ENCODE measurements at regions not wholly inside any gene's neighbourhood (a gene's known extent, or its start where the extent isn't known, plus 50 kb on each side); places are given as distances from the start of the nearest gene placed in this dataset.

DNA sequence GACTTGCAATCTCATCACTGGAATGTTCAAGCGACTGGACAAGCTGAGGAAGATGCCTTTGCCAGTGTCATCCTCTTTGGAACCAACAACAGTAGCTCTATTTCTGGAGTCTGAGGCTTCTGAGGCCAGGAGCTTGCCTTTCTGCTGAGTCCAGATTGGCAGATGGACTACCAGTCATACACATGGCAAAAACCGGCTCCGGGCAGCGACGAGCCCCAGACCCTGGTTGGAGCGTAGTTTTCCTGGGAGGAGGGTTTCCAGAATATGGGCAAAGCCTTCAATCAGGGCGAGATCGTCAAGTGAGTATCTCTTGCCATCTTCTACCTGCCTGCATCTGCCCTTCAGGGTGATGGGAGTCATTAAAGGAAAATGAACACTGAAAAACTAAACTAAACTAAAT is 807.9 kb downstream of the C4orf33 start:
- Histone ChIP-seq H3K36me3 (replicated peaks in 1 of 2; ENCODE audit: control insufficient read depth in 2 of 2, insufficient read depth in 2 of 2, low read length in 2 of 2) (no peaks in the 10 kb centered on the region), H2BK5ac (ENCODE audit: low read length) (no peak overlapping the region), H3K27ac (replicated peaks; ENCODE audit: low read length) (no peak overlapping the region), H3K9me3 (replicated peaks in 1 of 2; ENCODE audit: control insufficient read depth in 2 of 2, insufficient read depth in 1 of 2, low read depth in 1 of 2, low read length in 2 of 2) (peaks cover 0 to 2% of the 10 kb centered on the region in 2 donors), H3K27me3 (ENCODE audit: control insufficient read depth in 3 of 3, insufficient read depth in 3 of 3, low read depth in 1 of 3, low read length in 3 of 3) (peaks cover 0 to 3% (median 0%) of the 10 kb centered on the region in 3 experiments), H3K18ac (ENCODE audit: low read length) (no peak overlapping the region), H4K91ac (ENCODE audit: low read depth, low read length, poor library complexity) (no peak overlapping the region), H2BK120ac (ENCODE audit: low read depth, low read length) (no peak overlapping the region), H2AK5ac (ENCODE audit: low read depth, low read length) (no peak overlapping the region), H2BK12ac (ENCODE audit: low read length) (no peak overlapping the region), H3K14ac (ENCODE audit: low read length) (no peak overlapping the region), H3K4me2 (ENCODE audit: insufficient read depth, low read length, poor library complexity, severe bottlenecking) (no peak overlapping the region), H3K4ac (ENCODE audit: low read length) (no peak overlapping the region), H3K79me1 (ENCODE audit: low read depth, low read length) (no peaks in the 10 kb centered on the region), H3K23ac (ENCODE audit: low read depth, low read length, poor library complexity) (no peak overlapping the region), H3K4me1 (ENCODE audit: control insufficient read depth in 2 of 2, insufficient read depth in 1 of 2, low read depth in 1 of 2, low read length in 2 of 2) (no peaks in the 10 kb centered on the region), H3K4me3 (ENCODE audit: low read length in 2 of 2) (no peak overlapping the region), H4K8ac (ENCODE audit: low read depth, low read length) (no peak overlapping the region), H2AFZ (ENCODE audit: low read length) (no peak overlapping the region), H3K9ac (ENCODE audit: low read depth, low read length, poor library complexity) (no peak overlapping the region), H2BK15ac (ENCODE audit: low read length) (no peak overlapping the region)
- DNase-seq (ENCODE audit: low spot score): no peak
- no CpG with 5 or more reads among the region's 8 CpGs for WGBS, 2 donors (ENCODE audit: extremely low coverage in 2 of 2, insufficient read length in 2 of 2, insufficient replicate concordance in 1 of 2)

DNA sequence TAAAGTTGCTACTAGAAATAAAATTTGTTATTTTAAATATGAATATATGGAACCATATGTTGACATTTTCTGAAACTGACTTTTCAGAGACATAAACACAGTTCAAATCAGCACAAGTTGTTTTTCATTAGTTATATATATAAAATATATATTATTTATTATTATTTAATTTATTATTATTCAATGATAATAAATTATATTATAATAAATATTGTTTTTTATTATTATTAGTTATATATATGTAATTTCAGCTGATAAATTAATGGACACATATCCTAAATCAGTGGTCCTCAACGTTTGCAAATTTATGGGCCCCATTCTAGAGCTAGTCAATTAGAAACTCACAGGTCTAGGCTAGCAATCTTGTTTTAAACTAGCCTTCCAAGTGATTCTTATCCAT is 809.3 kb downstream of the C4orf33 start:
- no peak overlapping the region for H4K8ac ChIP-seq (ENCODE audit: low read depth, low read length)
- no peak overlapping the region for H4K91ac ChIP-seq (ENCODE audit: low read depth, low read length, poor library complexity)
- H2BK120ac ChIP-seq (ENCODE audit: low read depth, low read length): no peak overlapping the region
- no peak overlapping the region for H2AK5ac ChIP-seq (ENCODE audit: low read depth, low read length)
- H2BK15ac ChIP-seq (ENCODE audit: low read length): no peak overlapping the region
- no peak for DNase-seq (ENCODE audit: low spot score)
- no CpG with 5 or more reads among the region's 1 CpG for WGBS, 2 donors (ENCODE audit: extremely low coverage in 2 of 2, insufficient read length in 2 of 2, insufficient replicate concordance in 1 of 2)
- H3K14ac ChIP-seq (ENCODE audit: low read length): no peak overlapping the region
- H3K18ac ChIP-seq (ENCODE audit: low read length): no peak overlapping the region
- no peak overlapping the region for H2BK12ac ChIP-seq (ENCODE audit: low read length)
- H2BK5ac ChIP-seq (ENCODE audit: low read length): no peak overlapping the region
- H3K79me1 ChIP-seq (ENCODE audit: low read depth, low read length): no peaks in the 10 kb centered on the region
- no peak overlapping the region for H3K9ac ChIP-seq (ENCODE audit: low read depth, low read length, poor library complexity)
- H3K4me3 ChIP-seq (ENCODE audit: low read length in 2 of 2): no peak overlapping the region
- H3K27me3 ChIP-seq (ENCODE audit: control insufficient read depth in 3 of 3, insufficient read depth in 3 of 3, low read depth in 1 of 3, low read length in 3 of 3): peaks cover 0 to 3% (median 0%) of the 10 kb centered on the region in 3 experiments
- H3K27ac ChIP-seq (replicated peaks; ENCODE audit: low read length): no peak overlapping the region
- no peak overlapping the region for H3K4ac ChIP-seq (ENCODE audit: low read length)
- H2AFZ ChIP-seq (ENCODE audit: low read length): no peak overlapping the region
- H3K4me2 ChIP-seq (ENCODE audit: insufficient read depth, low read length, poor library complexity, severe bottlenecking): no peak overlapping the region
- no peak overlapping the region for H3K23ac ChIP-seq (ENCODE audit: low read depth, low read length, poor library complexity)
- H3K9me3 ChIP-seq (replicated peaks in 1 of 2; ENCODE audit: control insufficient read depth in 2 of 2, insufficient read depth in 1 of 2, low read depth in 1 of 2, low read length in 2 of 2): peaks cover 0 to 2% of the 10 kb centered on the region in 2 donors
- no peaks in the 10 kb centered on the region for H3K4me1 ChIP-seq (ENCODE audit: control insufficient read depth in 2 of 2, insufficient read depth in 1 of 2, low read depth in 1 of 2, low read length in 2 of 2)
- H3K36me3 ChIP-seq (replicated peaks in 1 of 2; ENCODE audit: control insufficient read depth in 2 of 2, insufficient read depth in 2 of 2, low read length in 2 of 2): no peaks in the 10 kb centered on the region

- Histone ChIP-seq H2BK15ac (ENCODE audit: low read length) (no peak overlapping the region), H3K4me2 (ENCODE audit: insufficient read depth, low read length, poor library complexity, severe bottlenecking) (no peak overlapping the region)
- no CpG with 5 or more reads among the region's 4 CpGs for WGBS, 2 donors (ENCODE audit: extremely low coverage in 2 of 2, insufficient read length in 2 of 2, insufficient replicate concordance in 1 of 2)
Observed at GRCh38 chr4:129908117-129908516, 812.2 kb downstream of the C4orf33 start.

GRCh38 chr4:129916991-129917390 is 821.0 kb downstream of the C4orf33 start:
- no peaks in the 10 kb centered on the region for H3K79me1 ChIP-seq (ENCODE audit: low read depth, low read length)
- no peak overlapping the region for H2AFZ ChIP-seq (ENCODE audit: low read length)
- H2BK15ac ChIP-seq (ENCODE audit: low read length): no peak overlapping the region
- H3K4me1 ChIP-seq (ENCODE audit: control insufficient read depth in 2 of 2, insufficient read depth in 1 of 2, low read depth in 1 of 2, low read length in 2 of 2): no peaks in the 10 kb centered on the region
- H3K18ac ChIP-seq (ENCODE audit: low read length): no peak overlapping the region
- no peak overlapping the region for H2BK12ac ChIP-seq (ENCODE audit: low read length)
- no peak overlapping the region for H2BK5ac ChIP-seq (ENCODE audit: low read length)
- H3K4me3 ChIP-seq (ENCODE audit: low read length in 2 of 2): no peak overlapping the region
- no peaks in the 10 kb centered on the region for H3K9me3 ChIP-seq (replicated peaks in 1 of 2; ENCODE audit: control insufficient read depth in 2 of 2, insufficient read depth in 1 of 2, low read depth in 1 of 2, low read length in 2 of 2)
- no peak overlapping the region for H3K14ac ChIP-seq (ENCODE audit: low read length)
- no peaks in the 10 kb centered on the region for H3K27me3 ChIP-seq (ENCODE audit: control insufficient read depth in 3 of 3, insufficient read depth in 3 of 3, low read depth in 1 of 3, low read length in 3 of 3)
- no peaks in the 10 kb centered on the region for H3K36me3 ChIP-seq (replicated peaks in 1 of 2; ENCODE audit: control insufficient read depth in 2 of 2, insufficient read depth in 2 of 2, low read length in 2 of 2)
- H3K9ac ChIP-seq (ENCODE audit: low read depth, low read length, poor library complexity): no peak overlapping the region
- DNase-seq (ENCODE audit: low spot score): no peak
- H3K4me2 ChIP-seq (ENCODE audit: insufficient read depth, low read length, poor library complexity, severe bottlenecking): no peak overlapping the region
- no peak overlapping the region for H2BK120ac ChIP-seq (ENCODE audit: low read depth, low read length)
- H3K4ac ChIP-seq (ENCODE audit: low read length): no peak overlapping the region
- H4K8ac ChIP-seq (ENCODE audit: low read depth, low read length): no peak overlapping the region
- no peak overlapping the region for H4K91ac ChIP-seq (ENCODE audit: low read depth, low read length, poor library complexity)
- no peak overlapping the region for H2AK5ac ChIP-seq (ENCODE audit: low read depth, low read length)
- H3K27ac ChIP-seq (replicated peaks; ENCODE audit: low read length): no peak overlapping the region
- H3K23ac ChIP-seq (ENCODE audit: low read depth, low read length, poor library complexity): no peak overlapping the region

More at GRCh38 chr4:129908117-129908516, 812.2 kb downstream of the C4orf33 start:
- Histone ChIP-seq H3K27me3 (ENCODE audit: control insufficient read depth in 3 of 3, insufficient read depth in 3 of 3, low read depth in 1 of 3, low read length in 3 of 3) (no peaks in the 10 kb centered on the region), H3K4me3 (ENCODE audit: low read length in 2 of 2) (no peak overlapping the region), H2AK5ac (ENCODE audit: low read depth, low read length) (no peak overlapping the region), H2BK12ac (ENCODE audit: low read length) (no peak overlapping the region), H2AFZ (ENCODE audit: low read length) (no peak overlapping the region), H3K79me1 (ENCODE audit: low read depth, low read length) (no peaks in the 10 kb centered on the region), H3K27ac (replicated peaks; ENCODE audit: low read length) (no peak overlapping the region), H3K4me1 (ENCODE audit: control insufficient read depth in 2 of 2, insufficient read depth in 1 of 2, low read depth in 1 of 2, low read length in 2 of 2) (no peaks in the 10 kb centered on the region), H3K18ac (ENCODE audit: low read length) (no peak overlapping the region), H3K23ac (ENCODE audit: low read depth, low read length, poor library complexity) (no peak overlapping the region), H3K14ac (ENCODE audit: low read length) (no peak overlapping the region), H4K91ac (ENCODE audit: low read depth, low read length, poor library complexity) (no peak overlapping the region), H3K36me3 (replicated peaks in 1 of 2; ENCODE audit: control insufficient read depth in 2 of 2, insufficient read depth in 2 of 2, low read length in 2 of 2) (no peaks in the 10 kb centered on the region), H3K4ac (ENCODE audit: low read length) (no peak overlapping the region), H3K9ac (ENCODE audit: low read depth, low read length, poor library complexity) (no peak overlapping the region), H4K8ac (ENCODE audit: low read depth, low read length) (no peak overlapping the region), H2BK120ac (ENCODE audit: low read depth, low read length) (no peak overlapping the region), H3K9me3 (replicated peaks in 1 of 2; ENCODE audit: control insufficient read depth in 2 of 2, insufficient read depth in 1 of 2, low read depth in 1 of 2, low read length in 2 of 2) (no peaks in the 10 kb centered on the region), H2BK5ac (ENCODE audit: low read length) (no peak overlapping the region)
- no peak for DNase-seq (ENCODE audit: low spot score)

Measured in neuronal stem cell (in vitro differentiated cells).